ENCODE measurements at regions not wholly inside any gene's neighbourhood (a gene's known extent, or its start where the extent isn't known, plus 50 kb on each side); places are given as distances from the start of the nearest gene placed in this dataset.

- no peak for DNase-seq (ENCODE audit: low read depth)
Observed at GRCh38 chr17:34527908-34528470, 51.4 kb upstream of the TMEM132E start.

GRCh38 chr17:34527136-34527907, 52.1 kb upstream of the TMEM132E start:
- DNase-seq (ENCODE audit: low read depth): no peak

- DNase-seq (ENCODE audit: low read depth): no peak
Observed at GRCh38 chr17:34525651-34526050, 53.7 kb upstream of the TMEM132E start.

DNA sequence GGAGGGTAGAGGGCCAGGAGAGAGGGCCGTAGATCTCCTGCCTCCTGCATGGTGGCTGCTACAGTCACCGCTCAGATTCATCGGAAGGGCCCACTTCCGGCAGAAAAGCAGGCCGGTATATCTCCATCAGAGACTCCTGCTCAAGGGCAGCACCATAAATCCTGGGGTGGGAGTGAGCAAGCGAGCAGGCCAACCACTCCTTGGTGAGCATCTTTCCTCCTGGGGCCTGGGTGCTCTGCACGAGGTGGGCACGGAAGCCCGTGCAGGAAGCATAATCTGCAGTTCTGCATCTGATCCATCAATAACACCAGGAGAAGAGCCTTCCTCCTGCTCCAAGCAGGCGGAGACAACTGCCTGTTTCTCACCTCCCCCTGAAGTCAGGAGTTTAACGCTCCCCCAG, 57.4 kb upstream of the TMEM132E start:
- DNase-seq (ENCODE audit: low read depth): no peak

GRCh38 chr17:34519282-34519681, 60.1 kb upstream of the TMEM132E start:
- DNase-seq (ENCODE audit: low read depth): no peak

- no peak for DNase-seq (ENCODE audit: low read depth)
Observed at GRCh38 chr17:34517406-34517805, 62.0 kb upstream of the TMEM132E start.

GRCh38 chr17:34511931-34512330, 67.5 kb upstream of the TMEM132E start:
- no peak for DNase-seq (ENCODE audit: low read depth)

GRCh38 chr17:34511265-34511664, 68.1 kb upstream of the TMEM132E start:
- no peak for DNase-seq (ENCODE audit: low read depth)

DNA sequence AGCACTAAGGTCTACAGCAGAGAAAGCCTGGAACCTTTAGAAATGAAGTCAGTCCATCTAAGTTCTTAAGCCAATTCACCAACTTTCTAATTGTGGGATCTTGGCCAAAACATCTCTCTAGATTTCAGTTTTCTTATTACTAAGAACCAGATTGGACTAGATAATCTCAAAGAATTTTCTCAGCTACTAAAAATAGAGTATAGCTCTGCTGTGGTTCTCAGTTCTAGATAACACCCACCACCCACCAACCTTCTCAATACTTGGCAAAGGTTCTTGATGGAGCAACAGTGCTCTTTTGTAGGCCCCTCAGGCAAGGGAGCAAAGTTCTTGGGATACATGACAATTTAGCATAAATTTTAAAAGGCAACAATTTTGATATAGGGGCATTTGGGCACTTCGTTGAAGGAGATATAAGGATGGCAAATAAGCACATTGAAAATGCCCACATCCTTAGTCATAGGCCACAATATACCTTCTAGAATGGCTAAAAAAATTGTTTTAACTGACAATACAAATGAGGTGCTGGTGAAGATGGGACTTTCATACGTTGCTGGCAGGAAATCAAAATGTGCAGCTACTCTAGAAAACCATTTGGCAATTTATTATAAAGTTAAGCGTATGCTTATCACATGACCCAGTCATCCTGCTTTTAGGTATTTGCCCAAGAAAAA, 74.4 kb upstream of the TMEM132E start:
- no peak for DNase-seq (ENCODE audit: low read depth)

DNA sequence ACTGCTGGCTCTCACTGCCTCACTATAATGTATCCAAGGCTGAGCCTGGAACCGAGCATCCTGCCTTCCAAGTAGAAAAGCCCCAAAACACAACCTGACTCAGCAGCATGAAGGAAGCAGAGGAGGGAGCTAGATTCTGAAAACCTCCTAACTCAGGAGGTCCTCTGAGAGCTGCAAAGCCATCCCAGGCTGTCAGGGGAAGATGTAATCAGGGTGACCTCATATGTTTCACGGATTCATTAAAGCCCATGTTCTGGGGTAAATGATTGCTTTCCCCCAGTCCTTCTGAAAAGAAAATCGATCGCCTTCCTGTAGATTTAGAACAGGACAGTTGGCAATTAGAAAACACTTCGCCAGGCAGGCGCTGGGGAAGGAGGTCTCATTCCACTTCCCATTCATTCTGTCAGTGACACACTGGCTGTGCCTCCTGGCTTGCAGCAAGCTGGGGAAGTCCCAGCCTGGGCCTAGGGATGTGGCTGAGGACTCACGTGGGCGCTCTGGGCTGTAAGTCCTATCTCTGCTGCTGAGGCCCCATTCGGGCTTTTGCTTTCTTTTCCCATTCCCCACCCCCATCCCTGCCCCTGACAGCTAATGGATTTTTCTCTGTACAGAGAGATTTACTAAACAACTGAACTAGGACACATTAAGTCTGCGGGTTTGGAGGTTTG, 75.7 kb upstream of the TMEM132E start:
- no peak for DNase-seq (ENCODE audit: low read depth)

DNA sequence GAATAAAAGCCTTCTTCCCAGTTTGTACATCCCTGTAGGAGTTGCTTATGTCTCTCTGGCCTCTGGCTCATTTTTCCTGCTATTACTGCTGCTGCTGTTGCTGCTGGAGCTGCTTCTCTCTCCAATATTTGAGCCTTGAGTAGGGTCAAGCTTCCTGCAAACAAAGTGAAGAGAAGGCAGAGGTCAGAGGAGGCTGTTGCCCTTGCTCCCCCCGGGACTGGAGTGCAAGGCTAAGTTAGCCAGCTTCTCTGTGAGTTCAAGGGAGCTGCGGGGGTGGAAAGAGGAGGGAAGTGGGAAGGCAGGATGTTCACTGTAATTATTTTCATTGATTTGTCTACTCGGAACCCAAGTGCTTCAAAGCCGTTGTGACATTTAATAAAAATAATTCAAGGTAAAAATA, 77.0 kb upstream of the TMEM132E start:
- no peak for DNase-seq (ENCODE audit: low read depth)

DNA sequence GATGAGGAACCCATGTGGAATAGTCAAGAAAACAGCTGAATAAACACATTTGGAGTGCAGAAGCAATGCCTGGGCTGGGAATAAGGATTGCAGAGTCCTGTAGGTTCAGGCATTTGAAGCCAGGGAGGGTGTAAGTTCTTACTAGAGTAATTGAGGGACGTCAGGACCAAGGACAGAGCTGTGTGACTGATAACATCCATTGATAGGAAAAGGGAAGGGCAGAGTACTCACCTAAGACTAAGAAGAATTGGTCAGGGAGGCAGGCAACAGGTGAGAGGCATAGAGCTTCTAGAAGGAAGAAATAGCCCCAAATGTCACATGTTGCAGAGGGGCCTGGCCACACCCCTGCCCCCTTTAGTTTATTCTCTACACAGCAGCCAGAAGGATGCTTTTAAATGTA, 79.8 kb upstream of the TMEM132E start:
- no peak for DNase-seq (ENCODE audit: low read depth)

GRCh38 chr17:34493917-34494316, 85.5 kb upstream of the TMEM132E start:
- DNase-seq (ENCODE audit: low read depth): no peak

GRCh38 chr17:34487626-34488025, 91.8 kb upstream of the TMEM132E start:
- no peak for DNase-seq (ENCODE audit: low read depth)

GRCh38 chr17:34486761-34487160, 92.6 kb upstream of the TMEM132E start:
- DNase-seq (ENCODE audit: low read depth): no peak

DNA sequence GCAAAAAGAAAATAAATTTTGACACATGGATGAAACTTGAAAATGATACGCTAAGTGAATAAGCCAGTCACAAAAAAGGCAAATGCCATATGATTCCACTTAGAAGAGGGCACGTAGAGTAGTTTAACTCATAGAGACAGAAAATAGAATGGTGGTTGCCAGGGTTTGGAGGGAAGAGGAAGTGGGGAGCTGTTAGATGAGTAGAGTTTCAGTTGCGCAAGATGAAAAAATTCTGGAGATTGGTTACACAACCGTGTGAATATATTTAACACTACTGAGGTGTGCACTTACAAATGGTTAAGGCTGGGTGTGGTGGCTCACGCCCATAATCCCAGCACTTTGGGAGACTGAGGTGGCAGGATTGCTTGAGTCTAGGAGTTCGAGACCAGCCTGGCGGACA, 93.4 kb upstream of the TMEM132E start:
- no peak for DNase-seq (ENCODE audit: low read depth)

GRCh38 chr17:34484193-34484733, 95.1 kb upstream of the TMEM132E start:
- DNase-seq (ENCODE audit: low read depth): no peak

DNA sequence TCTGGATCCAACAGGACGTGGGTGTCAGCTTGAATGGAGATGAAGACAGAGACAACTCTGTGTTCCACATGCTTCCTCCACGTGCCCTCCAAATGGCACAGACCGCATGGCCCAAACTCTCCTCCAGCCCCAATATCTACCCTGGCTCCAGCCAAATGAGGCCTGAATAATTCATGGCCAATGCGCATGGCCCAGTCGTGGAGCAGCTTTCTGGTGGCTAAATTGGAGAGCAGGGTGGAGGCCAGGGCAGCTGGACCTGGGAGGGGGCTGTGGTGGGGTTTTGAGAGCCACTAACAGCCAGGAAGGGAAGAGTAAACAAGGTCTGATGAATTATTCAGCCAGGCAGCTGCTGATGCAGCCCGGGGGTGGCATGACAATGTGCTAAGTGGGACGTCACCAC, 96.7 kb upstream of the TMEM132E start:
- no peak for DNase-seq (ENCODE audit: low read depth)

DNA sequence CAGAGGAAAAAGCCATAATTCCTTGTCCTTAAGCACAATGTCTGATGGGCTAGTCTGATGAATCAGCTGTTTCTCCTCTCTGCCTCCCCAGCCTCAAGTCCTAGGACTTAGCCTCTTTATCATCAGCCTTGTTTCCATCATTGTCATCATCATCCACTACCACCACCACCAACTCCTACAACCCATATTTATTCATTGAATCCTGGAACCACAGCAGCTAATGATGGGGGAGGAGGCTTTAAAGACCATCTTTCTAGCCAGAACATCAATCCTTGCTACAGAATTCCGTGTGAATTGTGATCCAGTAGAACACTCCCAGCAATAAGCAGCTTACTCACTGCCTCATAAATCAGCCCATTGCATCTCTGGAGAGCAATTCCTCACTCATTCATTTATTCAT, 97.6 kb upstream of the TMEM132E start:
- DNase-seq (ENCODE audit: low read depth): no peak

GRCh38 chr17:34479371-34479770, 100.0 kb upstream of the TMEM132E start:
- DNase-seq (ENCODE audit: low read depth): no peak

GRCh38 chr17:34478244-34478643, 101.1 kb upstream of the TMEM132E start:
- DNase-seq (ENCODE audit: low read depth): no peak

GRCh38 chr17:34475296-34475695, 104.1 kb upstream of the TMEM132E start:
- no peak for DNase-seq (ENCODE audit: low read depth)

GRCh38 chr17:34474706-34475105, 104.7 kb upstream of the TMEM132E start:
- no peak for DNase-seq (ENCODE audit: low read depth)

Measured in activated T-helper 9 cell treated with anti-CD3 and anti-CD28 coated beads, Interleukin-2, amount 50 U/mL, for 16 hours (primary cell).